ENCODE measurements at regions not wholly inside any gene's neighbourhood (a gene's known extent, or its start where the extent isn't known, plus 50 kb on each side); places are given as distances from the start of the nearest gene placed in this dataset.

- intact Hi-C loops (cut with micrococcal nuclease), result no loop called here
- H3K27ac Mint-ChIP-seq, result peak overlapping the region in 1 of 7 donors; percentile 35
- H3K4me2 ChIP-seq (replicated peaks; ENCODE audit: extremely low read depth, low read length, poor library complexity, severe bottlenecking), result no peak overlapping the region
These were observed 101.7 kb downstream of the DUSP6 start for GRCh38 chr12:89250636-89251035.

GRCh38 chr12:89250213-89250612 lies 102.1 kb downstream of the DUSP6 start:
- no peak overlapping the region for H3K4me2 ChIP-seq (replicated peaks; ENCODE audit: extremely low read depth, low read length, poor library complexity, severe bottlenecking)
- H3K4me3 Mint-ChIP-seq, result no peak overlapping the region
- H3K9me3 Mint-ChIP-seq, result peaks cover 0 to 5% (median 0%) of the 10 kb centered on the region in 7 donors
- H3K79me2 ChIP-seq (ENCODE audit: insufficient read depth, low read length), result no peaks in the 10 kb centered on the region
- H3K4me1 Mint-ChIP-seq, result peaks cover 31% of the 10 kb centered on the region
- no peak for DNase-seq
- no peak for TF ChIP-seq CTCF (IDR thresholded peaks at IDR 0.05)
- H3K27ac Mint-ChIP-seq, result no peak overlapping the region
- no CpG with 5 or more reads among the region's 2 CpGs for WGBS (ENCODE audit: insufficient coverage)
- no peaks in the 10 kb centered on the region for H3K27me3 ChIP-seq (ENCODE audit: control insufficient read depth in 2 of 2, insufficient read depth in 2 of 2, low read length in 2 of 2)
- H4K20me1 ChIP-seq (ENCODE audit: insufficient read depth, low read length), result no peaks in the 10 kb centered on the region
- no peaks in the 10 kb centered on the region for H3K9me3 ChIP-seq (replicated peaks in 1 of 2; ENCODE audit: control insufficient read depth in 1 of 2, insufficient read depth in 1 of 2, low read length in 2 of 2)
- peaks cover 0 to 1% (median 0%) of the 10 kb centered on the region in 3 donors for H3K27me3 Mint-ChIP-seq (ENCODE audit: low read depth in 3 of 3)
- no peak overlapping the region for H3K9ac ChIP-seq (ENCODE audit: insufficient read depth, low read length, poor library complexity, severe bottlenecking)
- H3K4me3 ChIP-seq (replicated peaks in 1 of 3; ENCODE audit: low read depth in 2 of 3, low read length in 3 of 3), result no peak overlapping the region
- peaks cover 0 to 3% of the 10 kb centered on the region in 2 donors for H3K36me3 Mint-ChIP-seq
- peaks cover 14 to 22% of the 10 kb centered on the region in 2 donors for H3K4me1 ChIP-seq (ENCODE audit: control insufficient read depth in 1 of 2, insufficient read depth in 2 of 2, low read length in 2 of 2)
- no peak overlapping the region for H2AFZ ChIP-seq (ENCODE audit: insufficient read depth, low read depth, low read length, poor library complexity, severe bottlenecking)
- intact Hi-C loops (cut with micrococcal nuclease), result no loop called here
- no peak overlapping the region for H3K27ac ChIP-seq (ENCODE audit: low read depth in 1 of 2, low read length in 2 of 2)
- no peaks in the 10 kb centered on the region for H3K36me3 ChIP-seq (replicated peaks in 1 of 2; ENCODE audit: control insufficient read depth in 1 of 2, insufficient read depth in 2 of 2, low read length in 2 of 2)

More at GRCh38 chr12:89250636-89251035, 101.7 kb downstream of the DUSP6 start:
- no peak overlapping the region for H2AFZ ChIP-seq (ENCODE audit: insufficient read depth, low read depth, low read length, poor library complexity, severe bottlenecking)
- H3K27me3 Mint-ChIP-seq (ENCODE audit: low read depth in 3 of 3), result peaks cover 0 to 1% (median 0%) of the 10 kb centered on the region in 3 donors
- H3K36me3 ChIP-seq (replicated peaks in 1 of 2; ENCODE audit: control insufficient read depth in 1 of 2, insufficient read depth in 2 of 2, low read length in 2 of 2), result no peaks in the 10 kb centered on the region
- TF ChIP-seq CTCF (IDR thresholded peaks at IDR 0.05), result no peak
- H3K27me3 ChIP-seq (ENCODE audit: control insufficient read depth in 2 of 2, insufficient read depth in 2 of 2, low read length in 2 of 2), result no peaks in the 10 kb centered on the region
- H3K9me3 ChIP-seq (replicated peaks in 1 of 2; ENCODE audit: control insufficient read depth in 1 of 2, insufficient read depth in 1 of 2, low read length in 2 of 2), result no peaks in the 10 kb centered on the region
- H3K9ac ChIP-seq (ENCODE audit: insufficient read depth, low read length, poor library complexity, severe bottlenecking), result no peak overlapping the region
- no peak overlapping the region for H3K4me3 ChIP-seq (replicated peaks in 1 of 3; ENCODE audit: low read depth in 2 of 3, low read length in 3 of 3)
- peaks cover 0 to 3% of the 10 kb centered on the region in 2 donors for H3K36me3 Mint-ChIP-seq
- no peak overlapping the region for H3K4me3 Mint-ChIP-seq
- peaks cover 10 to 18% of the 10 kb centered on the region in 2 donors for H3K4me1 ChIP-seq (ENCODE audit: control insufficient read depth in 1 of 2, insufficient read depth in 2 of 2, low read length in 2 of 2)
- DNase-seq, result no peak
- H3K4me1 Mint-ChIP-seq, result peaks cover 26% of the 10 kb centered on the region
- H4K20me1 ChIP-seq (ENCODE audit: insufficient read depth, low read length), result no peaks in the 10 kb centered on the region
- H3K79me2 ChIP-seq (ENCODE audit: insufficient read depth, low read length), result no peaks in the 10 kb centered on the region
- peaks cover 0 to 5% (median 0%) of the 10 kb centered on the region in 7 donors for H3K9me3 Mint-ChIP-seq
- no peak overlapping the region for H3K27ac ChIP-seq (ENCODE audit: low read depth in 1 of 2, low read length in 2 of 2)

Data from CD14-positive monocyte (primary cell).